ENCODE measurements at regions not wholly inside any gene's neighbourhood (a gene's known extent, or its start where the extent isn't known, plus 50 kb on each side); places are given as distances from the start of the nearest gene placed in this dataset.

GRCh38 chr14:41360126-41360525, 246.6 kb upstream of the LRFN5 start:
- no peaks in the 10 kb centered on the region for H3K27me3 ChIP-seq (replicated peaks; ENCODE audit: control insufficient read depth, insufficient read depth, low read length)
- H3K9me3 ChIP-seq (ENCODE audit: control insufficient read depth, low read length), result no peaks in the 10 kb centered on the region
- H3K4me3 ChIP-seq (ENCODE audit: low read length), result no peak overlapping the region
- no peaks in the 10 kb centered on the region for H3K4me1 ChIP-seq (ENCODE audit: control insufficient read depth, insufficient read depth, low read length)
- H3K9ac ChIP-seq (ENCODE audit: low read length), result no peak overlapping the region
- no peaks in the 10 kb centered on the region for H3K36me3 ChIP-seq (ENCODE audit: control insufficient read depth, insufficient read depth, low read length, severe bottlenecking)
- DNase-seq (ENCODE audit: low read depth), result no peak

DNA sequence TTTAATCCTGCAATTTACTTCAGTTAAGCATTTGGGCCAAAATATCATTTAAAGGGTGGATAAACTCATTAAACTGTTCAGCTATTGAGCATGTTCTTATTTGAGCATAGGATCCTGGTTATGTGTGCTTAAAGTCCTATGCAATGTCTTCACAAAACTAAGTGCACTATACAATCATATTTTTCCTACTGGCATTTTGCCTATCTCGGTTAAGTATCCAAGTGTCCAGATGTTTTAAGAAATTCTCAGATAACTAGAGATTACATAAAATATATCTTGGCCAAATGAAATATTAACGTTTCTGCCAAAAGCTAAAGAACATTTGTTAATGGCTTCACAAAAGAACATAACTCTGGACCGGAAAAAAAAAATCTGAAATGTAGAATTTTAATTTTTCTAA, 250.8 kb upstream of the LRFN5 start:
- no peaks in the 10 kb centered on the region for H3K27me3 ChIP-seq (replicated peaks; ENCODE audit: control insufficient read depth, insufficient read depth, low read length)
- H3K9ac ChIP-seq (ENCODE audit: low read length), result no peak overlapping the region
- H3K9me3 ChIP-seq (ENCODE audit: control insufficient read depth, low read length), result no peaks in the 10 kb centered on the region
- DNase-seq (ENCODE audit: low read depth), result no peak
- H3K36me3 ChIP-seq (ENCODE audit: control insufficient read depth, insufficient read depth, low read length, severe bottlenecking), result no peaks in the 10 kb centered on the region
- no peak overlapping the region for H3K4me3 ChIP-seq (ENCODE audit: low read length)
- H3K4me1 ChIP-seq (ENCODE audit: control insufficient read depth, insufficient read depth, low read length), result no peaks in the 10 kb centered on the region

DNA sequence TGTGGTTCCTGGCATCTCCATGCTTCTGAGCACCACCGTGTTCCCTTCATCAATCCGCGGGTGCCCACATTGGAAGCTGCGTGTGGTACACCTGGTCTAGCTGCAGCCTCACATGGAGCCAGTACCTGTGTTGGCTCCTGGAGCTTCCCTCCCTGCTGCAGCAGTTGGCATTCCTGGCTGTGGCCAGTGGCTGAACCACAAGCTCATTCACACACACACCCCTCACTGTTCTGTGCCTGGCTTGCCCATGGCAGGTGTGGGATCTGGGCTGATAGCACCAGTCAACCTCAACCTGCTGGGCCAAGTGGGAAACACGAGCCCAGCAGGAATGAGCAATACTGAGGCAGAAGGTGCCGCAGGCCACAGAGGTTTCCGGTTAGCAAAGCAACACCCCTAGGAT, 256.2 kb upstream of the LRFN5 start:
- no peak for DNase-seq (ENCODE audit: low read depth)
- Histone ChIP-seq H3K4me3 (ENCODE audit: low read length) (no peak overlapping the region), H3K9ac (ENCODE audit: low read length) (no peak overlapping the region), H3K9me3 (ENCODE audit: control insufficient read depth, low read length) (no peaks in the 10 kb centered on the region), H3K36me3 (ENCODE audit: control insufficient read depth, insufficient read depth, low read length, severe bottlenecking) (no peaks in the 10 kb centered on the region), H3K27me3 (replicated peaks; ENCODE audit: control insufficient read depth, insufficient read depth, low read length) (no peaks in the 10 kb centered on the region), H3K4me1 (ENCODE audit: control insufficient read depth, insufficient read depth, low read length) (peaks cover 7% of the 10 kb centered on the region)

DNA sequence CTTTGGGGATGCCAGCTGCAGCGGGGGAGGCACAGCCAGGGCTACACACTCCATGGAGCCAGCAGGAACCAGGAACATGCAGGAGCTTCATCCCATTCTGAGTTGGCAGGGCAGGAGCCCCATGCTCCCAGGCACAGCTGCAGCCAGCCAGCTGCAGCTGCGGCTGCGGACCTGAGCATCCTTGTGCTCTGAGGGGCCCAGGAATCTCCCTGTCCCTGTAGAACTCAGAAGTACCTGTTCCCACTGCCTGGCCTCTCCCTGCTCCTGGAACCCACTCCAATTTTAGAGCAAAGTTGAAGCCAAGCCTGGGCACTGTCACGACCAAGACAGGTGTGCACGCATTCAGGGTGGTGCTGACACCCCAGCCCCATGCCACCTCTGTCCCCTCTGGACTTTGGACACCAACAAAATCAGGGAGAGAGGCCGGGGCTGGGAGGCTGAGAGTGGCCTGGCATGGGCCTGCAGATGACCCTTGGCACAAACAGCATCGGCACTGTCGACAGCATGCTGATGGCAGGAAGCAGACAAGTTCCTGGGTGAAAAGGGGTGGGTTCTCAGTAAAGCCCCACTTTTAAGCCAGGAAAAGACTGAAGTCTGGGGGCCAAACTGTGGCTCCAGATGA, 257.3 kb upstream of the LRFN5 start:
- no peaks in the 10 kb centered on the region for H3K36me3 ChIP-seq (ENCODE audit: control insufficient read depth, insufficient read depth, low read length, severe bottlenecking)
- no peak for DNase-seq (ENCODE audit: low read depth)
- no peaks in the 10 kb centered on the region for H3K9me3 ChIP-seq (ENCODE audit: control insufficient read depth, low read length)

GRCh38 chr14:41343857-41344256, 262.8 kb upstream of the LRFN5 start:
- no peak overlapping the region for H3K4me3 ChIP-seq (ENCODE audit: low read length)
- DNase-seq (ENCODE audit: low read depth), result no peak
- H3K36me3 ChIP-seq (ENCODE audit: control insufficient read depth, insufficient read depth, low read length, severe bottlenecking), result no peaks in the 10 kb centered on the region
- no peak overlapping the region for H3K9ac ChIP-seq (ENCODE audit: low read length)
- no peaks in the 10 kb centered on the region for H3K9me3 ChIP-seq (ENCODE audit: control insufficient read depth, low read length)
- peaks cover 4% of the 10 kb centered on the region for H3K4me1 ChIP-seq (ENCODE audit: control insufficient read depth, insufficient read depth, low read length)
- no peaks in the 10 kb centered on the region for H3K27me3 ChIP-seq (replicated peaks; ENCODE audit: control insufficient read depth, insufficient read depth, low read length)

More for the DNA sequence above, 257.3 kb upstream of the LRFN5 start:
- no peaks in the 10 kb centered on the region for H3K27me3 ChIP-seq (replicated peaks; ENCODE audit: control insufficient read depth, insufficient read depth, low read length)
- H3K4me1 ChIP-seq (ENCODE audit: control insufficient read depth, insufficient read depth, low read length), result peaks cover 7% of the 10 kb centered on the region
- H3K4me3 ChIP-seq (ENCODE audit: low read length), result no peak overlapping the region
- H3K9ac ChIP-seq (ENCODE audit: low read length), result no peak overlapping the region

DNA sequence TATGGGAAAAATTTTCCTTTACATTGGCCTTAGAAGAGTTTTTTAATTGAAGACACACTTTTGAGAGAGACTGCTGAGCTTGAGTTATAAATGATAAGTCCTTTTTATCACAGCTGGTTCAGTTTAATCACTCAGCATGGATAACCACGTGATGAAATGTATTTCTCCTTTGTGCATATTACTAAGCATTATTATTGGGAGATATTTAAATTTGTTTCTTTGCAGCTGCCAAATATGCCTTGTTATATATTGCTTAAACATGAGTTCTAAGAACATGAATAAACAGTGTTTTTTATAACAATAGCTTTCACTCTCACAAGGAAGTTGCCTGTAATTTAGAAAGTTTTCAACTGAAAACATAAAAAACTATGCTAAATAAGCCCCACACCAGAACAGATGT, 293.5 kb upstream of the LRFN5 start:
- Histone ChIP-seq H3K9ac (ENCODE audit: low read length) (no peak overlapping the region), H3K4me3 (ENCODE audit: low read length) (no peak overlapping the region), H3K36me3 (ENCODE audit: control insufficient read depth, insufficient read depth, low read length, severe bottlenecking) (no peaks in the 10 kb centered on the region), H3K27me3 (replicated peaks; ENCODE audit: control insufficient read depth, insufficient read depth, low read length) (no peaks in the 10 kb centered on the region), H3K4me1 (ENCODE audit: control insufficient read depth, insufficient read depth, low read length) (no peaks in the 10 kb centered on the region), H3K9me3 (ENCODE audit: control insufficient read depth, low read length) (no peaks in the 10 kb centered on the region)
- DNase-seq (ENCODE audit: low read depth), result no peak

- Histone ChIP-seq H3K4me3 (ENCODE audit: low read length) (no peak overlapping the region), H3K9me3 (ENCODE audit: control insufficient read depth, low read length) (no peaks in the 10 kb centered on the region), H3K36me3 (ENCODE audit: control insufficient read depth, insufficient read depth, low read length, severe bottlenecking) (no peaks in the 10 kb centered on the region), H3K9ac (ENCODE audit: low read length) (no peak overlapping the region), H3K4me1 (ENCODE audit: control insufficient read depth, insufficient read depth, low read length) (no peaks in the 10 kb centered on the region), H3K27me3 (replicated peaks; ENCODE audit: control insufficient read depth, insufficient read depth, low read length) (no peaks in the 10 kb centered on the region)
- no peak for DNase-seq (ENCODE audit: low read depth)
These were observed 303.2 kb upstream of the LRFN5 start for GRCh38 chr14:41303506-41303905.

DNA sequence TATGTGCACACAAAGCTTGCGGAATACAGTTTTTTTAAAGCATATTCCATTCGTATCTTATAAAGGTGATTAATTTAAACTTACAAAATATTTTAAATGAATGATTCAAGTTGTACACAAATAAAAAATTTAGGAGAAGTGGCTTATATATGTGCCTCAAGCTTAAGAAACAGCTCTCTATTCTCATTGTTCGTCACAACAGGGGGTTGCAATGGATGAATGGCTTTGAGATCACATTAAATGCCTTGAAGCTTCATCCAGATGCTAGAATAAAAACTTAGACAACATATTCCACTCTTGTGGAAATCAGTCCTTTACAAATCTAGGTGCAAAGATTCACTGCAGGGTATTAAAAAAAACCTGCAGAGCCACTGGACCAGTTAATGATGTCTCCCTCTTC, 303.9 kb upstream of the LRFN5 start:
- no peak overlapping the region for H3K9ac ChIP-seq (ENCODE audit: low read length)

GRCh38 chr14:41299924-41300323, 306.8 kb upstream of the LRFN5 start:
- DNase-seq (ENCODE audit: low read depth), result no peak
- no peaks in the 10 kb centered on the region for H3K36me3 ChIP-seq (ENCODE audit: control insufficient read depth, insufficient read depth, low read length, severe bottlenecking)
- no peaks in the 10 kb centered on the region for H3K27me3 ChIP-seq (replicated peaks; ENCODE audit: control insufficient read depth, insufficient read depth, low read length)
- no peaks in the 10 kb centered on the region for H3K9me3 ChIP-seq (ENCODE audit: control insufficient read depth, low read length)
- H3K4me1 ChIP-seq (ENCODE audit: control insufficient read depth, insufficient read depth, low read length), result peaks cover 4% of the 10 kb centered on the region
- no peak overlapping the region for H3K9ac ChIP-seq (ENCODE audit: low read length)
- H3K4me3 ChIP-seq (ENCODE audit: low read length), result no peak overlapping the region

More for the DNA sequence above, 303.9 kb upstream of the LRFN5 start:
- Histone ChIP-seq H3K27me3 (replicated peaks; ENCODE audit: control insufficient read depth, insufficient read depth, low read length) (no peaks in the 10 kb centered on the region), H3K36me3 (ENCODE audit: control insufficient read depth, insufficient read depth, low read length, severe bottlenecking) (no peaks in the 10 kb centered on the region), H3K9me3 (ENCODE audit: control insufficient read depth, low read length) (no peaks in the 10 kb centered on the region), H3K4me1 (ENCODE audit: control insufficient read depth, insufficient read depth, low read length) (peaks cover under 1% of the 10 kb centered on the region), H3K4me3 (ENCODE audit: low read length) (no peak overlapping the region)
- no peak for DNase-seq (ENCODE audit: low read depth)

GRCh38 chr14:41298328-41298690, 308.4 kb upstream of the LRFN5 start:
- Histone ChIP-seq H3K27me3 (replicated peaks; ENCODE audit: control insufficient read depth, insufficient read depth, low read length) (no peaks in the 10 kb centered on the region), H3K4me1 (ENCODE audit: control insufficient read depth, insufficient read depth, low read length) (peaks cover 4% of the 10 kb centered on the region), H3K36me3 (ENCODE audit: control insufficient read depth, insufficient read depth, low read length, severe bottlenecking) (no peaks in the 10 kb centered on the region), H3K9ac (ENCODE audit: low read length) (no peak overlapping the region), H3K9me3 (ENCODE audit: control insufficient read depth, low read length) (no peaks in the 10 kb centered on the region), H3K4me3 (ENCODE audit: low read length) (peak overlapping the region; percentile 62)
- DNase-seq (ENCODE audit: low read depth), result no peak

DNA sequence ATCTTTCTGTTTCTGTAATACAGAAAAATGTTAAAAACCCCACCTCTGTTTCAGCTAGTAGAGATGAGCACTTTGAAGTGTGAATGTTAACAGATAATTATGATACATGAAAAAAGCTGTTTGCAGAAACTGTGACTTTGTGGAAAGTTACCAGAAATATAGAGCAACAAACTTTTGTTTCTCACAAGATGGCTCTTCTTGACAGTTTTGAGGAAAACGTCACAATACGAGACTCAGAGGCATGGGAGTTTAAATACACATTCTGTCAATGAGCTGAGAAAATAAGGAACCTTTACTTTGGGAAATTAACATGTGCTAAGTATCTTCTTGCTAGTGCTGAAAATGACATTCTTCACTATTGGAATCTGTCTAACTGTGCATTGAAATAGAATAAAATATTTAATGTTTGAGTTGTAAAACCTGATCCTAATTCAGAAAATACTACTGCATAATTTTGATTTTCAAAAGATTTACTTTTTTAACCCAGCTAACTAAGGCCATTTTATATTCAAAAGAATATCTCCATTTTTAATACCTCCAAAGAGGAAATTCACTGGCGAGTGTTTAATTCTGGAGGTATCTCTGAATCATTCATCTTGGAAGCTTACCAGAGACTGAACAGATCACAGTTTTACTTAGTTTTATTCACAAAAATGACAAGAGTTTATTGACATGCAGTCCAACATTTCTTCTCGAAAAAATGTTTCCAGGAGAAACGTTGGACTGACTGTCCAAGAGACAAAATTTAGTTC, 308.9 kb upstream of the LRFN5 start:
- no peak for DNase-seq (ENCODE audit: low read depth)
- Histone ChIP-seq H3K4me1 (ENCODE audit: control insufficient read depth, insufficient read depth, low read length) (peaks cover 4% of the 10 kb centered on the region), H3K27me3 (replicated peaks; ENCODE audit: control insufficient read depth, insufficient read depth, low read length) (no peaks in the 10 kb centered on the region), H3K9ac (ENCODE audit: low read length) (no peak overlapping the region), H3K9me3 (ENCODE audit: control insufficient read depth, low read length) (no peaks in the 10 kb centered on the region), H3K36me3 (ENCODE audit: control insufficient read depth, insufficient read depth, low read length, severe bottlenecking) (no peaks in the 10 kb centered on the region), H3K4me3 (ENCODE audit: low read length) (peak overlapping the region; percentile 62)

GRCh38 chr14:41295734-41296133, 310.9 kb upstream of the LRFN5 start:
- no peaks in the 10 kb centered on the region for H3K27me3 ChIP-seq (replicated peaks; ENCODE audit: control insufficient read depth, insufficient read depth, low read length)
- no peaks in the 10 kb centered on the region for H3K36me3 ChIP-seq (ENCODE audit: control insufficient read depth, insufficient read depth, low read length, severe bottlenecking)
- no peak overlapping the region for H3K9ac ChIP-seq (ENCODE audit: low read length)
- peaks cover 4% of the 10 kb centered on the region for H3K4me1 ChIP-seq (ENCODE audit: control insufficient read depth, insufficient read depth, low read length)
- H3K9me3 ChIP-seq (ENCODE audit: control insufficient read depth, low read length), result no peaks in the 10 kb centered on the region
- H3K4me3 ChIP-seq (ENCODE audit: low read length), result no peak overlapping the region
- no peak for DNase-seq (ENCODE audit: low read depth)

All from adipocyte (in vitro differentiated cells).